ENCODE measurements at regions not wholly inside any gene's neighbourhood (a gene's known extent, or its start where the extent isn't known, plus 50 kb on each side); places are given as distances from the start of the nearest gene placed in this dataset.
"Not testable (repeated sequence)": the region's sequence is repeated elsewhere in the genome, so short reads cannot be mapped to it uniquely, and the experiment has no call there.

DNA sequence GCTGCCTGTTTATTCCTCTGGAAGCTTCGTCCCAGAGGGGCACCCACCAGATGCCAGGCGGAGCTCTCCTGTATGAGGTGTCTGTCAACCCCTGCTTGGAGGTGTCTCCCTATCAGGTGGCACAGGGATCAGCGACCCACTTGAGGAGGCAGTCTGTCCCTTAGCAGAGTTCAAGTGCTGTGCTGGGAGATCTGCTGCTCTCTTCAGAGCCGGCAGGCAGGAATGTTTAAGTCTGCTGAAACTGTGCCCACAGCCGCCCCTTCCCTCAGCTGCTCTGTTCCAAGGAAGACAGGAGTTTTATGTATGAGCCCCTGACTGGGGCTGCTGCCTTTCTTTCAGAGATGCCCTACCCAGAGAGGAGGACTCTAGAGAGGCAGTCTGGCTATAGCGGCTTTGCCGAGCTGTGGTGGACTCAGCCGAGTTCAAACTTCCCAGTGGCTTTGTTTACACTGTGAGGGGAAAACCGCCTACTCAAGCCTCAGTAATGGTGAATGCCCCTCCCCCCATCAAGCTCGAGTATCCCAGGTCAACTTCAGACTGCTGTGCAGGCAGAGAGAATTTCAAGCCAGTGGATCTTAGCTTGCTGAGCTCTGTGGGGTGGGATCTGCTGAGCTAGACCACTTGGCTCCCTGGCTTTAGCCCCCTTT is 279.8 kb downstream of the TTC8 start:
- not testable (repeated sequence) for TF ChIP-seq POLR2A (IDR thresholded peaks at IDR 0.05)
- TF ChIP-seq, protein P1, sequence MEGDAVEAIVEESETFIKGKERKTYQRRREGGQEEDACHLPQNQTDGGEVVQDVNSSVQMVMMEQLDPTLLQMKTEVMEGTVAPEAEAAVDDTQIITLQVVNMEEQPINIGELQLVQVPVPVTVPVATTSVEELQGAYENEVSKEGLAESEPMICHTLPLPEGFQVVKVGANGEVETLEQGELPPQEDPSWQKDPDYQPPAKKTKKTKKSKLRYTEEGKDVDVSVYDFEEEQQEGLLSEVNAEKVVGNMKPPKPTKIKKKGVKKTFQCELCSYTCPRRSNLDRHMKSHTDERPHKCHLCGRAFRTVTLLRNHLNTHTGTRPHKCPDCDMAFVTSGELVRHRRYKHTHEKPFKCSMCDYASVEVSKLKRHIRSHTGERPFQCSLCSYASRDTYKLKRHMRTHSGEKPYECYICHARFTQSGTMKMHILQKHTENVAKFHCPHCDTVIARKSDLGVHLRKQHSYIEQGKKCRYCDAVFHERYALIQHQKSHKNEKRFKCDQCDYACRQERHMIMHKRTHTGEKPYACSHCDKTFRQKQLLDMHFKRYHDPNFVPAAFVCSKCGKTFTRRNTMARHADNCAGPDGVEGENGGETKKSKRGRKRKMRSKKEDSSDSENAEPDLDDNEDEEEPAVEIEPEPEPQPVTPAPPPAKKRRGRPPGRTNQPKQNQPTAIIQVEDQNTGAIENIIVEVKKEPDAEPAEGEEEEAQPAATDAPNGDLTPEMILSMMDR (IDR thresholded peaks at IDR 0.05) = not testable (repeated sequence)

Measured in esophagus squamous epithelium (tissue), 4 donors.